ENCODE measurements at regions not wholly inside any gene's neighbourhood (a gene's known extent, or its start where the extent isn't known, plus 50 kb on each side); places are given as distances from the start of the nearest gene placed in this dataset.
"Not testable (repeated sequence)": the region's sequence is repeated elsewhere in the genome, so short reads cannot be mapped to it uniquely, and the experiment has no call there.

GRCh38 chr3:164080208-164080607 lies 998.1 kb downstream of the SI start:
- no peak for DNase-seq

GRCh38 chr3:164064298-164064697 lies 1014.0 kb downstream of the SI start:
- DNase-seq: no peak

GRCh38 chr3:164060923-164061322 lies 1017.4 kb downstream of the SI start:
- DNase-seq: no peak

GRCh38 chr3:164049847-164050246 lies 1028.4 kb downstream of the SI start:
- DNase-seq: no peak

- no peak for DNase-seq
Observed at GRCh38 chr3:164048451-164048850, 1029.8 kb downstream of the SI start.

GRCh38 chr3:164040991-164041390 lies 1037.3 kb downstream of the SI start:
- no peak for DNase-seq

GRCh38 chr3:164030194-164030593 lies 1048.1 kb downstream of the SI start:
- DNase-seq: no peak

GRCh38 chr3:164024786-164025185 lies 1053.5 kb downstream of the SI start:
- DNase-seq: no peak

GRCh38 chr3:164023480-164023879 lies 1054.8 kb downstream of the SI start:
- no peak for DNase-seq

GRCh38 chr3:164018500-164018899 lies 1059.8 kb downstream of the SI start:
- DNase-seq: no peak

- DNase-seq: no peak
Observed at GRCh38 chr3:164007765-164008164, 1070.5 kb downstream of the SI start.

- DNase-seq: no peak
Observed at GRCh38 chr3:164004205-164004604, 1074.1 kb downstream of the SI start.

GRCh38 chr3:164003016-164003415 lies 1075.3 kb downstream of the SI start:
- not testable (repeated sequence) for DNase-seq

GRCh38 chr3:163983940-163984339 lies 1094.4 kb downstream of the SI start:
- no peak for DNase-seq

GRCh38 chr3:163971861-163972260 lies 1106.4 kb downstream of the SI start:
- DNase-seq: no peak

GRCh38 chr3:163957072-163957471 lies 1121.2 kb downstream of the SI start:
- DNase-seq: no peak

- DNase-seq: no peak
Observed at GRCh38 chr3:163953526-163953925, 1124.8 kb downstream of the SI start.

- no peak for DNase-seq
Observed at GRCh38 chr3:163952499-163952898, 1125.8 kb downstream of the SI start.

- no peak for DNase-seq
Observed at GRCh38 chr3:163951397-163951987, 1126.8 kb downstream of the SI start.

GRCh38 chr3:163946785-163947184 lies 1131.5 kb downstream of the SI start:
- DNase-seq: no peak

GRCh38 chr3:163943664-163944063 lies 1134.6 kb downstream of the SI start:
- no peak for DNase-seq

- DNase-seq: no peak
Observed at GRCh38 chr3:163939926-163940325, 1138.4 kb downstream of the SI start.

- no peak for DNase-seq
Observed at GRCh38 chr3:163936543-163936942, 1141.8 kb downstream of the SI start.

GRCh38 chr3:163935411-163935810 lies 1142.9 kb downstream of the SI start:
- no peak for DNase-seq

GRCh38 chr3:163929069-163929652 lies 1149.1 kb downstream of the SI start:
- DNase-seq: no peak

Measured in activated CD4-positive, alpha-beta T cell treated with anti-CD3 and anti-CD28 coated beads, Interleukin-10, Interleukin-2, amounts not matched to agents 100 ng/mL and 50 ng/mL, durations not matched to agents 16 hours and 8 hours (primary cell).